GM21825 (cell line): ENCODE measurements at regions not wholly inside any gene's neighbourhood (a gene's known extent, or its start where the extent isn't known, plus 50 kb on each side); places are given as distances from the start of the nearest gene placed in this dataset.
A peak's percentile ranks its signal among the peaks of the same experiment; 100 is the strongest.

Experiments
- ATAC-seq: cut with Tn5 transposase; IDR thresholded peaks from one replicate; pipeline ENCODE4 v1.9.1; 2021; ENCODE audit warnings: mild to moderate bottlenecking, moderate library complexity; ENCODE audit not compliant: unreplicated experiment

- no peak for ATAC-seq
Measured at GRCh38 chr20:24862606-24863005, 86.5 kb upstream of the CST7 start.

- ATAC-seq, result no peak
Measured at GRCh38 chr20:24863356-24863755, 85.7 kb upstream of the CST7 start.

- ATAC-seq, result no peak
Measured at GRCh38 chr20:24866008-24866407, 83.1 kb upstream of the CST7 start.

GRCh38 chr20:24866742-24867141 lies 82.3 kb upstream of the CST7 start:
- no peak for ATAC-seq

GRCh38 chr20:24867556-24867955 lies 81.5 kb upstream of the CST7 start:
- no peak for ATAC-seq

- no peak for ATAC-seq
Measured at GRCh38 chr20:24868396-24868927, 80.6 kb upstream of the CST7 start.

GRCh38 chr20:24868959-24869358 lies 80.1 kb upstream of the CST7 start:
- ATAC-seq, result no peak

- ATAC-seq, result no peak
Measured at GRCh38 chr20:24870057-24870456, 79.0 kb upstream of the CST7 start.

- ATAC-seq, result no peak
Measured at GRCh38 chr20:24870881-24871280, 78.2 kb upstream of the CST7 start.

- ATAC-seq, result no peak
Measured at GRCh38 chr20:24871480-24872213, 77.4 kb upstream of the CST7 start.

GRCh38 chr20:24872291-24873024 lies 76.6 kb upstream of the CST7 start:
- ATAC-seq, result peak; percentile 50

- ATAC-seq, result no peak
Measured at GRCh38 chr20:24873025-24873620, 75.9 kb upstream of the CST7 start.

GRCh38 chr20:24875078-24875477 lies 74.0 kb upstream of the CST7 start:
- ATAC-seq, result no peak

- no peak for ATAC-seq
Measured at GRCh38 chr20:24877652-24878051, 71.4 kb upstream of the CST7 start.

- ATAC-seq, result no peak
Measured at GRCh38 chr20:24878657-24879056, 70.4 kb upstream of the CST7 start.

GRCh38 chr20:24879875-24880274 lies 69.2 kb upstream of the CST7 start:
- ATAC-seq, result no peak

GRCh38 chr20:24880356-24880755 lies 68.7 kb upstream of the CST7 start:
- ATAC-seq, result no peak

GRCh38 chr20:24890286-24890685 lies 58.8 kb upstream of the CST7 start:
- ATAC-seq, result no peak

- ATAC-seq, result no peak
Measured at GRCh38 chr20:24891546-24892393, 57.3 kb upstream of the CST7 start.

GRCh38 chr20:24892522-24892921 lies 56.5 kb upstream of the CST7 start:
- ATAC-seq, result no peak

- no peak for ATAC-seq
Measured at GRCh38 chr20:24892931-24893330, 56.1 kb upstream of the CST7 start.
